Dermis blood vessel endothelial cell (primary cell): ENCODE measurements at regions not wholly inside any gene's neighbourhood (a gene's known extent, or its start where the extent isn't known, plus 50 kb on each side); places are given as distances from the start of the nearest gene placed in this dataset.
"Not testable (repeated sequence)": the region's sequence is repeated elsewhere in the genome, so short reads cannot be mapped to it uniquely, and the experiment has no call there.

ENCODE experiments used
- DNase-seq: peaks from one replicate; pipeline ENCODE4 v3.0.0; 2010

- no peak for DNase-seq
Observed at GRCh38 chr11:86749821-86750401, 50.4 kb upstream of the PRSS23 start.

- DNase-seq, result peak; percentile 14
Observed at GRCh38 chr11:86749376-86749775, 51.0 kb upstream of the PRSS23 start.

- no peak for DNase-seq
Observed at GRCh38 chr11:86748296-86748695, 52.0 kb upstream of the PRSS23 start.

- DNase-seq, result no peak
Observed at GRCh38 chr11:86747801-86748200, 52.5 kb upstream of the PRSS23 start.

GRCh38 chr11:86746514-86746913 lies 53.8 kb upstream of the PRSS23 start:
- DNase-seq, result no peak

GRCh38 chr11:86745571-86745970 lies 54.8 kb upstream of the PRSS23 start:
- DNase-seq, result no peak

GRCh38 chr11:86743223-86744118 lies 56.9 kb upstream of the PRSS23 start:
- DNase-seq, result peak; percentile 88

GRCh38 chr11:86741839-86742805 lies 58.2 kb upstream of the PRSS23 start:
- peak; percentile 60 for DNase-seq

GRCh38 chr11:86741484-86741835 lies 58.9 kb upstream of the PRSS23 start:
- DNase-seq, result no peak

- DNase-seq, result peak; percentile 95
Observed at GRCh38 chr11:86740628-86741483, 59.5 kb upstream of the PRSS23 start.

GRCh38 chr11:86738568-86738967 lies 61.8 kb upstream of the PRSS23 start:
- no peak for DNase-seq

- peak; percentile 86 for DNase-seq
Observed at GRCh38 chr11:86737737-86738136, 62.6 kb upstream of the PRSS23 start.

- no peak for DNase-seq
Observed at GRCh38 chr11:86737230-86737629, 63.1 kb upstream of the PRSS23 start.

GRCh38 chr11:86736291-86737143 lies 63.8 kb upstream of the PRSS23 start:
- DNase-seq, result no peak

- peak; percentile 71 for DNase-seq
Observed at GRCh38 chr11:86735451-86736290, 63.3 kb upstream of the ME3 start.

- DNase-seq, result not testable (repeated sequence)
Observed at GRCh38 chr11:86732739-86733138, 60.3 kb upstream of the ME3 start.

GRCh38 chr11:86732286-86732685 lies 59.9 kb upstream of the ME3 start:
- DNase-seq, result not testable (repeated sequence)

GRCh38 chr11:86729576-86729975 lies 57.2 kb upstream of the ME3 start:
- DNase-seq, result not testable (repeated sequence)

- DNase-seq, result no peak
Observed at GRCh38 chr11:86728562-86728961, 56.1 kb upstream of the ME3 start.
